HG02943 (cell line): ENCODE measurements at regions not wholly inside any gene's neighbourhood (a gene's known extent, or its start where the extent isn't known, plus 50 kb on each side); places are given as distances from the start of the nearest gene placed in this dataset.
"Not testable (repeated sequence)": the region's sequence is repeated elsewhere in the genome, so short reads cannot be mapped to it uniquely, and the experiment has no call there.

Source experiments
- ATAC-seq: cut with Tn5 transposase; IDR thresholded peaks from one replicate; pipeline ENCODE4 v1.9.1; 2021; ENCODE audit warnings: mild to moderate bottlenecking, low read depth, moderate library complexity; ENCODE audit not compliant: unreplicated experiment

- no peak for ATAC-seq
Measured at GRCh38 chr12:127170226-127171180, 1096.5 kb upstream of the TMEM132C start.

GRCh38 chr12:127172861-127173260 lies 1094.1 kb upstream of the TMEM132C start:
- no peak for ATAC-seq

- ATAC-seq = not testable (repeated sequence)
Measured at GRCh38 chr12:127173971-127174370, 1093.0 kb upstream of the TMEM132C start.

- ATAC-seq = no peak
Measured at GRCh38 chr12:127174881-127175280, 1092.1 kb upstream of the TMEM132C start.

- ATAC-seq = no peak
Measured at GRCh38 chr12:127175361-127175760, 1091.6 kb upstream of the TMEM132C start.

- no peak for ATAC-seq
Measured at GRCh38 chr12:127176804-127177203, 1090.2 kb upstream of the TMEM132C start.

GRCh38 chr12:127178052-127178451 lies 1088.9 kb upstream of the TMEM132C start:
- ATAC-seq = no peak

- ATAC-seq = no peak
Measured at GRCh38 chr12:127178463-127178862, 1088.5 kb upstream of the TMEM132C start.

- ATAC-seq = no peak
Measured at GRCh38 chr12:127179176-127179575, 1087.8 kb upstream of the TMEM132C start.

GRCh38 chr12:127182018-127182417 lies 1085.0 kb upstream of the TMEM132C start:
- no peak for ATAC-seq

GRCh38 chr12:127189992-127190391 lies 1077.0 kb upstream of the TMEM132C start:
- no peak for ATAC-seq

- ATAC-seq = no peak
Measured at GRCh38 chr12:127191129-127191528, 1075.8 kb upstream of the TMEM132C start.

GRCh38 chr12:127192391-127192790 lies 1074.6 kb upstream of the TMEM132C start:
- ATAC-seq = no peak

- ATAC-seq = no peak
Measured at GRCh38 chr12:127193341-127193740, 1073.6 kb upstream of the TMEM132C start.

GRCh38 chr12:127194176-127194575 lies 1072.8 kb upstream of the TMEM132C start:
- no peak for ATAC-seq

- no peak for ATAC-seq
Measured at GRCh38 chr12:127205781-127206555, 1061.0 kb upstream of the TMEM132C start.

GRCh38 chr12:127209318-127209717 lies 1057.7 kb upstream of the TMEM132C start:
- no peak for ATAC-seq

GRCh38 chr12:127214186-127214585 lies 1052.8 kb upstream of the TMEM132C start:
- ATAC-seq = no peak

GRCh38 chr12:127223011-127223410 lies 1044.0 kb upstream of the TMEM132C start:
- ATAC-seq = no peak

- no peak for ATAC-seq
Measured at GRCh38 chr12:127223731-127224130, 1043.2 kb upstream of the TMEM132C start.

GRCh38 chr12:127230843-127231260 lies 1036.1 kb upstream of the TMEM132C start:
- ATAC-seq = no peak
